HL-60 (cell line): ENCODE measurements at regions not wholly inside any gene's neighbourhood (a gene's known extent, or its start where the extent isn't known, plus 50 kb on each side); places are given as distances from the start of the nearest gene placed in this dataset.

Source experiments
- DNase-seq, 2 experiments: peaks; one replicate each; pipeline ENCODE4 v3.0.0-alpha.2; 2010 to 2020; ENCODE audit warnings: low read depth in 1 of 2, low spot score in 1 of 2
- H3K27ac ChIP-seq: fragments of 250-450 bp; sonication (Bioruptor Pico); replicated peaks from 2 replicates; pipeline ENCODE4 v1.5.1; 2020; ENCODE audit warnings: mild to moderate bottlenecking, moderate library complexity
- H3K27me3 ChIP-seq: fragments of 250-450 bp; sonication (Bioruptor Pico); 2 replicates; pipeline ENCODE4 v1.5.1; 2021; ENCODE audit warnings: mild to moderate bottlenecking, moderate library complexity; ENCODE audit not compliant: insufficient read depth, poor library complexity, severe bottlenecking
- H3K4me3 ChIP-seq: replicated peaks from 2 replicates; pipeline ENCODE4 v1.5.1; 2011; ENCODE audit warnings: mild to moderate bottlenecking, control low read depth, low read length; ENCODE audit not compliant: insufficient read depth
- CTCF ChIP-seq: IDR thresholded peaks from one replicate; pipeline ENCODE4 v1.5.1; 2011; ENCODE audit warnings: low read length, control low read depth, inconsistent platforms; ENCODE audit not compliant: insufficient read depth
- GABPA ChIP-seq: IDR thresholded peaks from 2 replicates; pipeline ENCODE4 v1.6.1; 2012; ENCODE audit warnings: low read depth
- POLR2AphosphoS5 ChIP-seq: IDR thresholded peaks from 2 replicates; pipeline ENCODE4 v1.6.1; 2012; ENCODE audit warnings: low read depth
- REST ChIP-seq: IDR thresholded peaks from 2 replicates; pipeline ENCODE4 v1.6.1; 2012; ENCODE audit warnings: low read depth; ENCODE audit not compliant: insufficient replicate concordance
- SPI1 ChIP-seq: IDR thresholded peaks from 2 replicates; pipeline ENCODE4 v1.6.1; 2012; ENCODE audit warnings: low read depth, mild to moderate bottlenecking, borderline replicate concordance

GRCh38 chr17:79280010-79280409, 205.4 kb downstream of the ENGASE start:
- H3K27ac ChIP-seq = no peak overlapping the region
- no peak for DNase-seq
- no peaks in the 10 kb centered on the region for H3K27me3 ChIP-seq
- H3K4me3 ChIP-seq = no peak overlapping the region
- no peak for TF ChIP-seq POLR2AphosphoS5
- TF ChIP-seq REST = no peak
- TF ChIP-seq SPI1 = no peak
- no peak for TF ChIP-seq GABPA
- no peak for TF ChIP-seq CTCF

- Histone ChIP-seq H3K27me3 (no peaks in the 10 kb centered on the region), H3K27ac (no peak overlapping the region), H3K4me3 (no peak overlapping the region)
- TF ChIP-seq POLR2AphosphoS5 (no peak), CTCF (no peak), GABPA (no peak), REST (no peak), SPI1 (no peak)
- DNase-seq = no peak
Observed at GRCh38 chr17:79279320-79279719, 204.7 kb downstream of the ENGASE start.

- Histone ChIP-seq H3K27me3 (no peaks in the 10 kb centered on the region), H3K4me3 (no peak overlapping the region), H3K27ac (no peak overlapping the region)
- DNase-seq = no peak
- TF ChIP-seq SPI1 (no peak), REST (no peak), GABPA (no peak), CTCF (no peak), POLR2AphosphoS5 (no peak)
Observed at GRCh38 chr17:79276821-79277220, 202.2 kb downstream of the ENGASE start.
